ENCODE measurements at regions not wholly inside any gene's neighbourhood (a gene's known extent, or its start where the extent isn't known, plus 50 kb on each side); places are given as distances from the start of the nearest gene placed in this dataset.

DNA sequence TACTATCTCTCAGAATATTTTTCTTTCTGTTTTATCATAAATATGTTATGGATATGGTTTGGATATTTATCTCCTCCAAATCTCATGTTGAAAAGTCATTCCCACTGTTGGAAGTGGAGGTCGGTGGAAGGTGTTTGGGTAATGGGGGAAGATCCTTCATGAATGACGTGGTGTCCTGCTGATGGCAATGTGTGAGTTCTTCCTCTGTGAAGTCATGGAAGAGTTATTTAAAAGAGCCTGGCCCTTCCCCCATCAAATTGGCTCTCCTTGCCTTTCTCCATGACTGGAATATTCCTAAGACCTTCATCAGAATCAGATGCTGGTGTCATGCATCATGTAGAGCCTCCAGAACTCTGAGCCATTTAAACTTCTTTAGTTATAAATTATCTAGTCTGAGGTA lies 1291.6 kb downstream of the FSCB start:
- Mint-ChIP-seq H3K4me1 (no peaks in the 10 kb centered on the region), H3K27ac (no peak overlapping the region), H3K27me3 (no peaks in the 10 kb centered on the region), H3K9me3 (no peaks in the 10 kb centered on the region), H3K4me3 (no peak overlapping the region), H3K36me3 (no peaks in the 10 kb centered on the region)
- no peak for DNase-seq

DNA sequence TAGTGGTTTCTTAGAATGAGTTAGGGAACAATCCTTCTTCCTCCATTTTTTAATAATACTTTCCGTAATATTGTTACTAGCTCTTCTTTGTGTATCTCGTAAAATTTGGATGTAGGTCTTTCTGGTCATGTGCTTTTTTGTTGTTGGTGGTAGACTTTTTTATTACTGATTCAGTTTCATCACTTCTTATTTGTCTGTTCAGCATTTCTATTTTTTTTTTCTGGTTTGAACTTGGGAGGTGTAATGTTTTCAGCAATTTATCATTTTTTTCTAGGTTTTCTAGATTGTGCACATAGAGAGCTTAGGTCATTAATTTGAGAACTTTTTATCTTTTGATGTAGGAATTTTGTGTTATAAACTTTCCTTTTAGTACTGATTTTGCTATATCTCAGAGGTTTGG lies 1299.9 kb downstream of the FSCB start:
- Mint-ChIP-seq H3K27ac (no peak overlapping the region), H3K9me3 (peaks cover 2% of the 10 kb centered on the region), H3K27me3 (no peaks in the 10 kb centered on the region), H3K4me3 (no peak overlapping the region), H3K36me3 (no peaks in the 10 kb centered on the region), H3K4me1 (no peaks in the 10 kb centered on the region)
- DNase-seq: no peak

DNA sequence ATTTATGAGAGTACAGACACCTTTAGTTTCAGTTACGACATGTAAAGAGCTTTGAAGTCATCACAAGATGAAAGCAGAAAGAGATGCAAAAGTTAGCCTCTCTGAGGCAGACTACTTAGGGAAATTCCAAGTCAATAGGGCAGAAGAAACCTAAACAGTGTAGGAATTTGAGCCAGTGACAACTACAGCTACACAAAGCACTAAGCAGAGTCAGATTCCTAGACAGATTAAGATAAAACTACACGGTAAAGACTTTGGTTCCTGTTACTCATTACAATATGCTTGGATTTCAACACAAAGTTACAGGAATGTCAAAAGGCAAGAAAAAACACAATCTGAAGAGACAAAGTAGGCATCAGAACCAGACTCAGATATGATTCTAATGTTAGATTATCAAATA lies 1302.3 kb downstream of the FSCB start:
- DNase-seq: no peak
- no peaks in the 10 kb centered on the region for H3K36me3 Mint-ChIP-seq
- peaks cover 2% of the 10 kb centered on the region for H3K9me3 Mint-ChIP-seq
- H3K4me1 Mint-ChIP-seq: no peaks in the 10 kb centered on the region
- H3K27me3 Mint-ChIP-seq: no peaks in the 10 kb centered on the region
- no peak overlapping the region for H3K27ac Mint-ChIP-seq
- H3K4me3 Mint-ChIP-seq: no peak overlapping the region

DNA sequence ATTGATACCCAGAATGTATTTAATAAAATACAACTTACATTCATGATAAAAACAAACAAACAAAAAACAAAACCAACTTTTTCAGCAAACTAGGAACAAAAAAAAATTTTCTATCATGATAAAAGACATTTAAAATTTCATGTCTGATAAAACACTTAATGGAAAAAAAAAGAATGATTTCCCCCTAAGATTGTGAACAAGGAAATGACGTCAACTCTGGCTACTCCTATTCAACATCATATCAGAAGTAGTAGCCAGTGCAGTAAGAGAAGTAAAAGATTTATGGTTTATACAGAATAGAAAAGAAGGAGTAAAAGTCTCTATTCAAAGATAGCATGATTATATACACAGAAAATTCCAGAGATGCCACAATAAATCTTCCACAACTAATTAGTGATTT lies 1306.6 kb downstream of the FSCB start:
- H3K27me3 Mint-ChIP-seq: no peaks in the 10 kb centered on the region
- no peaks in the 10 kb centered on the region for H3K4me1 Mint-ChIP-seq
- no peak for DNase-seq
- no peaks in the 10 kb centered on the region for H3K9me3 Mint-ChIP-seq
- no peaks in the 10 kb centered on the region for H3K36me3 Mint-ChIP-seq
- no peak overlapping the region for H3K27ac Mint-ChIP-seq
- no peak overlapping the region for H3K4me3 Mint-ChIP-seq

DNA sequence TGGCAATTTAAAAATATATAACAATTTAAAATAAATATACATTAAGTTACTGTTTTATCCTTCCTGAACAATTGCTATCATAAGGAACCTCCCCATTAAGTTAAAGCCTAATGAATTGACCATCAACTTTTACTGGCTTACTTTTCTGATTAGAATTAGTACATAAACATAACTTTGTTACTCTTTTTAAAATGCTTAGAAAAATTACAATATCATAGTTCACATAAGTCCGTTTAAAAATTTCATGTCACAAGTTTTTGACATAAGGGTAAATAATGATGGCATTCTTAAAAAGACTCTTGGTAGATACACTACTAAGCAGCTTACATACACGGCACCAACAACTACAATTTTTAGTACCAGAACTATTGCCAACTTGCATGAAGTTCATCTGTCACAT lies 1308.6 kb downstream of the FSCB start:
- Mint-ChIP-seq H3K9me3 (no peaks in the 10 kb centered on the region), H3K27me3 (no peaks in the 10 kb centered on the region), H3K36me3 (no peaks in the 10 kb centered on the region), H3K27ac (no peak overlapping the region), H3K4me1 (no peaks in the 10 kb centered on the region), H3K4me3 (no peak overlapping the region)
- DNase-seq: no peak

DNA sequence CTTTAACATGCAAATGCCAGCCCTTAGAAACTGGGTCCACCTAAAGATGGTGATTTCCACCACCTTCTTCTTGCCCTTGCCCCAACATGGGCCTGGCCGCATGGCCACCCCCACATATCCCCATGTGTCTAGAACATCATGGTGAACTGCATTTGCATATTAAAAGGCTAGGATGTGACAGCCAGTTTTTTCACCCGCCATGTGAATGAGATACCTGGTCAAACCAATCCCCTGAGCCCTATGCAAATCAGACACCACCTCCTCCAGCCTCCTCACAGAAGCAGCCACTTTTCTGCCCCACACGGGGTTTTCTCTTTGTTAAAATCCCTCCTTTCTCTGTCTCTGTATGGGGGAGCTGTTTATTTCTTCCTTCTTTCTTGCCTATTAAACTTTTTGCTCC lies 1322.5 kb downstream of the FSCB start:
- Mint-ChIP-seq H3K27me3 (no peaks in the 10 kb centered on the region), H3K27ac (no peak overlapping the region), H3K9me3 (peaks cover 15% of the 10 kb centered on the region), H3K4me1 (no peaks in the 10 kb centered on the region), H3K36me3 (no peaks in the 10 kb centered on the region), H3K4me3 (no peak overlapping the region)
- no peak for DNase-seq

DNA sequence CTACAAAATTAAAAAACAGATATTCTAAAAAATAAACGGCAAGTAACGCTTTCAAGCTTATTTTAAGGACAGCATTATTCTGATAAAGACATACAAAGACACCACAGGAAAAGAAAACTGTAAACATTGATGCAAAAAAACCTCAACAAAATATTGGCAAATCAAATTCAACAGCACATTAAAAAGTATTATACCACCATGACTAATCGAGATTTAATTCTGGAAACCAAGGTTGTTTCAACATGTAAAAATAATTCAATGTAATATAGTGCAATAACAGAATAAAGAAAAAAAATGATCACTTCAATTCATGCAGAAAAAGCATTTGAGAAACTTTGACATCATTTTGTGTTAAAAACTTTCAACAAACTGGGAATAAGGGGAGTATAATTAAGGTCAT lies 1323.2 kb downstream of the FSCB start:
- Mint-ChIP-seq H3K4me1 (no peaks in the 10 kb centered on the region), H3K27ac (no peak overlapping the region), H3K36me3 (no peaks in the 10 kb centered on the region), H3K4me3 (no peak overlapping the region), H3K27me3 (no peaks in the 10 kb centered on the region), H3K9me3 (peaks cover 9% of the 10 kb centered on the region)
- no peak for DNase-seq

DNA sequence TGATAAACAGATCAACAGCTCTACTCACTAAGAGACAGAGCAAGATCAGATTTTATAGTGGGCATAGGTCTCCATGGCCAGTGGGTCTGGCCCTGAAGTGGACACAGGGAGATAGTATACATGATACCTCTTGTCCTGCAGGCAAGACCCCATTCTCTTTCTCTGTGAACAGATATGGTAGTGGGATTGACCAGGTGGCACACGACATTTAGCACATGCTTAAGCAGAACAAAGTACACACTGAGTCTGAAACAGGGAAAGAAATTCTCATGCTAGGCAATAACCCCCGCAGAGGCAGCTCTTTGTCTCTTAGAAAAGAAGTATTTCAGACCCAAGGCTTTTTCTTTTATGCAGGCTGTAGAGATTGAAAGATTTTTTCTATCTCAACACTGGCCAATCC lies 1331.2 kb downstream of the FSCB start:
- Mint-ChIP-seq H3K4me3 (no peak overlapping the region), H3K9me3 (peaks cover 3% of the 10 kb centered on the region), H3K27ac (no peak overlapping the region), H3K4me1 (no peaks in the 10 kb centered on the region), H3K36me3 (no peaks in the 10 kb centered on the region), H3K27me3 (no peaks in the 10 kb centered on the region)
- no peak for DNase-seq

DNA sequence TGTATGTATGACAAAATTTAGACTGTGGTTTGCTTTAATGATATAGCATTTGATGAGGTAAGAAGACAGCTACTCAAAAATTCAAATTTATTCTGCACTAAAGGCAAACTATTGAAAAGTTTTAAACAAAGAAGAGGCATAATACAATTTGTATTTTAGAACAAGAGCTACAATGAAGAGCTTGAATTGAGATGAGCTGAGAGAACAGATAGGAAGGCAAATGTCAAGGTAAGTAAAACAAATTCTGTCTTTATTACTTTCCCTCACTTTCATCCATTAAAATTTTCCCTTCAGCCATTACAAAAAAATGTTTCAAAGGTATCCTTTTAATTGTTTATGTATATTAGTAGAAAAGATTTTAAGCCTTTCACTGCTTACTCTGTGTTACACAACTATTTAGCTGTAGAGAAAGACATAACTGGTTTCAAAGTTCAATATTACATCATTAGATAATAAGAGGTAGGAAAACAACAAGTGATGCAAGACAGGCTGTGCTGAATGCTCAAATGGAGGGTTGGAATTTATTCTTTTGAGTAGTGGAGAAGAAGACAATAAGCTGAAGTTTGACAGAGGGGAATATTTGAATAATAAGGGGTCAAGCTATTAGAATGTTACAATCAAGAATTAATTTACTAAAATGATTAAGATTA lies 1334.1 kb downstream of the FSCB start:
- Mint-ChIP-seq H3K9me3 (peaks cover 3% of the 10 kb centered on the region), H3K4me3 (no peak overlapping the region), H3K27me3 (no peaks in the 10 kb centered on the region), H3K27ac (no peak overlapping the region), H3K4me1 (no peaks in the 10 kb centered on the region), H3K36me3 (no peaks in the 10 kb centered on the region)
- no peak for DNase-seq

DNA sequence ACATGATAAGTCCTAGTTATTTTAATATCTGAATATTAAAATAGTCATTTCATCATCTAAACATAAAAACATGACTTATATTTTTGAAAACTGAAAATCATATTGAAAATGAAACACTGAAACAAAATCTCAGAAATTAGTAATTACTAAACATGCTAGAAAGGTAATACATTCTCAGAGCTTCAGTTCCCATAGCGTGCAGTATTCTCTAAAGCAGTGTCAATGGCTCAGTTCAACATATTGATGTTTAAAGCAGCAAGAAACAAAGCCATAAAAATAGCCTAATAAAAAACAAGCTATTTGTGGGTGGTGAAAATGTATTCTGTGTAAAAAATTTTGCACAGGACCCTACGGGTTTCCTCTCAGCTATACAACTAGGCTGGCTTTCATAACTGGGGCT lies 1337.4 kb downstream of the FSCB start:
- no peak overlapping the region for H3K27ac Mint-ChIP-seq
- DNase-seq: no peak
- no peaks in the 10 kb centered on the region for H3K27me3 Mint-ChIP-seq
- no peaks in the 10 kb centered on the region for H3K4me1 Mint-ChIP-seq
- no peaks in the 10 kb centered on the region for H3K36me3 Mint-ChIP-seq
- no peak overlapping the region for H3K4me3 Mint-ChIP-seq
- peaks cover 2% of the 10 kb centered on the region for H3K9me3 Mint-ChIP-seq

DNA sequence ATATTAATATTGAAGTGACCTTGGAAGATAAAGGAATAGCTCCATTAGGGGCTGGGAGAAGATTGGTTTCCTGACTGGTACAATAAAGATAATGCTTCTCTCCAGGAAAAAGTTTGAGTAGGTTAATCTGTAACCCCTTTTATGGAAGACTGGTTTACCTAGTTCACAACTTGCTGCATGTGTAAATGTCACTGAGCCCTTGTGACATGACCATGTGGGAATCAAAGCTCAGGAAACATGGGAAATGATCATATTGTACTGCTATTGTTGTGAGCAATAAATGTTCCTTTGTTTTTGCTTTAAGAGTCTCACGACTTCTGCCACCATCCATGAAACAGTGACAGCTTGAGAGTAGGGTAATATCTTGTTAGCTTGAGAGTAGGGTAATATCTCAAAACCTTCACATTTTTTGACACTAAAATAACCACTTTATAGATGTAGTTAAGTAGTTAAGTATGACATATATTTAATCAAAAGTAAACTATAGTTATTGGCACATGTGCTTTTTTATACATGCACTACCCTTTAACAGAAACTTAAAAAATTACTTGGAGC lies 1338.6 kb downstream of the FSCB start:
- Mint-ChIP-seq H3K36me3 (no peaks in the 10 kb centered on the region), H3K27me3 (no peaks in the 10 kb centered on the region), H3K4me3 (no peak overlapping the region), H3K27ac (no peak overlapping the region), H3K4me1 (no peaks in the 10 kb centered on the region), H3K9me3 (peaks cover 4% of the 10 kb centered on the region)
- DNase-seq: no peak

DNA sequence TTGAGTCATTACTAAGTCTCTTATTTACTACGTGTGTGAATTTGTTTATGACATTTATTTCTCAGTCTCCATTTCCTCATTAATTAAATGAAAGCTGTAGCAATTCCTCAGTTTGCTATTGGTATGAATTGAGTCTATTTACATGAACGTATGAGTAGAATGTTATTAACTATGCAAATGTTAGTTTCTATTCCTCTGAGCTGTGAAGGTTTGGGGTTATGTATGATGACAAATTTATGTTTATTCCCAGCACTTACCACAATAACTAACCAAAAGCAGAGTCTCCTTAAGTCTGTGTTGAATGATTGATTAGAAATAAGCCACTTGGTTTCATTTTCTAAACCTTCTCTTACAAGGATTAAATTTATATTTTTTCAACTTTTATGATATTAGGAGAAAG lies 1340.9 kb downstream of the FSCB start:
- Mint-ChIP-seq H3K4me3 (no peak overlapping the region), H3K27ac (no peak overlapping the region), H3K36me3 (no peaks in the 10 kb centered on the region), H3K27me3 (no peaks in the 10 kb centered on the region), H3K9me3 (peaks cover 4% of the 10 kb centered on the region), H3K4me1 (no peaks in the 10 kb centered on the region)
- DNase-seq: no peak

DNA sequence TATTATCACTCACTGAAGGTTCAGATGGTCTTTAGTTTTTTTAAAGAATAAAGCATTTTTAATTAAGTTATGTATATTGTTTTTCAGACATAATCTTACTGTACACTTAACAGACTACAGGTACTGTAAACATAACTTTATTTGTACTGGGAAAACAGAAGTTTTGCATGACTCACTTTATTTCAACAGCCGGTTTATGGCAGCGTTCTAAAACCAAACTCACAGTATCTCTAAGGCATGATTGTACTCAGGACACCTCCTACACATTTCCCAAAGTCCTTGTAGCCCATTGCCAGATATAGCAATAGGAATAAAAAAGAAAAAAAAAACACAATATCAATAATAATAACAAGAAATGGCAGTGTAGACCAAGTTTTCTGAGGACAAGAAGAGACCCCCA lies 1341.4 kb downstream of the FSCB start:
- Mint-ChIP-seq H3K4me3 (no peak overlapping the region), H3K4me1 (no peaks in the 10 kb centered on the region), H3K27me3 (no peaks in the 10 kb centered on the region), H3K9me3 (peaks cover 4% of the 10 kb centered on the region), H3K36me3 (no peaks in the 10 kb centered on the region), H3K27ac (no peak overlapping the region)
- no peak for DNase-seq

DNA sequence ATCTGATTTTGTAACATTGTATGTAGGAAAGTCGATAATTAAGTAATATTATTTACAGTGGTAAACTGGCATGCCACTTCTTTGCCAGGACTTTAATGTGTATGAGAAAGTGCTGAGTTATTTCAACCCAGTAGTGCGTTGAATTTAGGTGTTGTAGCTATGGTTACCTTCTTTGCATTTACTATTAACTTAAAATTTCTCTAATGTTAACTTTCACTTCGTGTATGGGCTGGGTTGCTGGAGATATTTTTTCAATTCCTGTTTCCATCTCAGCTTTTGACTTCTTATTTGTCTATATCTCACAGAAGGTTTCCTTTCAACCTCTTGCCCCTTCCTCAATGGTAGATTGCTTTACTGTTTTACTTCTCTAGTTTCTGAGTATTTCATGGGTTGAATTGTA lies 1345.6 kb downstream of the FSCB start:
- Mint-ChIP-seq H3K36me3 (no peaks in the 10 kb centered on the region), H3K27me3 (no peaks in the 10 kb centered on the region), H3K27ac (no peak overlapping the region), H3K4me1 (no peaks in the 10 kb centered on the region), H3K9me3 (peaks cover 4% of the 10 kb centered on the region), H3K4me3 (no peak overlapping the region)
- no peak for DNase-seq

DNA sequence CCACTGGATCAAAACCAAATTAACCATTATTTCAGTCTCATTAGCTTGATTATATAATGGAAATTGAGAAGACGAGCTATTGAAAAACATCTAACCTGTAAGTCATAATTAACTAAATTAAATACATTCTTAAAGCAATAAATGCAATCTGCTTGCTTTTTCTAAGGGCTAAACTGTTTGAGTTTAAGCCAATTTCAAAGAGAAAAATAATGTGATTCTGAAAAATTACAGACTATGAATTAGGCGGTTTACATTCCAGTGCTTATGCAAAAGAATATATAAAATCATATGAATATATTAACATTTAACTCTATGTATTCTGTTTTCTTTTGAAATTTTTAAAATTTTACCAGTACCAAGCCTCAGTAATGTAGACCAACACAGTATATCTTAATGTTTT lies 1349.4 kb downstream of the FSCB start:
- Mint-ChIP-seq H3K9me3 (peaks cover 3% of the 10 kb centered on the region), H3K27me3 (no peaks in the 10 kb centered on the region), H3K36me3 (no peaks in the 10 kb centered on the region), H3K27ac (no peak overlapping the region), H3K4me3 (no peak overlapping the region), H3K4me1 (no peaks in the 10 kb centered on the region)
- DNase-seq: no peak

DNA sequence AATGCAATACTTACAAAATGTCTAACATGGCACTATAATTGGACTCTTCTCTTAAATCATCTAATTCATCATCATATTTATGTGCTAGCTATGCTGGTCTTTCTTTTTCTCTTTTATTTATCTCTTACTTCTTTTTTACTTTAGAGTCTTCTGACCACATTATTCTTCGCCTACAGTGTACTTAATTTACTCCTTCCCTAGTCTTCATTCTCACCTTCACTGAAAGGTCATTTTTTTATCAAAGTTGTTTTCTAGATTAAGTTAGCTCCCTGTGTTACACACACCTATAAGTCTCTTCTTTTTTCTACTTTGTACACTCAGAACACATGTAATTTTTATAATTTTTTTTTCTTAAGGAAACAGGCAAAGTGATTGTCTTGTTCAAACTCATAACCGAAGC lies 1351.2 kb downstream of the FSCB start:
- peaks cover 3% of the 10 kb centered on the region for H3K9me3 Mint-ChIP-seq
- H3K27ac Mint-ChIP-seq: no peak overlapping the region
- no peaks in the 10 kb centered on the region for H3K36me3 Mint-ChIP-seq
- DNase-seq: no peak
- H3K27me3 Mint-ChIP-seq: no peaks in the 10 kb centered on the region
- H3K4me3 Mint-ChIP-seq: no peak overlapping the region
- H3K4me1 Mint-ChIP-seq: no peaks in the 10 kb centered on the region
